ENCODE measurements at regions not wholly inside any gene's neighbourhood (a gene's known extent, or its start where the extent isn't known, plus 50 kb on each side); places are given as distances from the start of the nearest gene placed in this dataset.
A peak's percentile ranks its signal among the peaks of the same experiment; 100 is the strongest.

GRCh38 chr3:72115307-72115706 lies 330.4 kb upstream of the PROK2 start:
- H2BK15ac ChIP-seq (ENCODE audit: low read depth, low read length): no peak overlapping the region
- dilution Hi-C loops (cut with HindIII; ENCODE audit: low sequenced_read_pairs, unreplicated experiment) (no loop called here), in situ Hi-C loops (cut with MboI; ENCODE audit: low sequenced_read_pairs) (no loop called here), intact Hi-C loops (cut with micrococcal nuclease) (no loop called here)
- H2AK5ac ChIP-seq (ENCODE audit: low read depth, low read length): no peak overlapping the region
- no peak overlapping the region for H2BK5ac ChIP-seq (ENCODE audit: low read depth, low read length, poor library complexity, severe bottlenecking)
- no peak overlapping the region for H4K91ac ChIP-seq (ENCODE audit: insufficient read depth, low read depth, low read length)
- H4K5ac ChIP-seq (ENCODE audit: low read depth, low read length): no peak overlapping the region
- H2AK9ac ChIP-seq (replicated peaks; ENCODE audit: low read depth, low read length, poor library complexity): no peak overlapping the region
- no peak overlapping the region for H2AFZ ChIP-seq (replicated peaks; ENCODE audit: low read length, poor library complexity)
- POLR2A ChIA-PET (ENCODE audit: unreplicated experiment): no interaction called here
- CTCF ChIA-PET: interaction anchor here (1.1 kb wide), 1 partner anchor 11 kb away, joined by 3 read pairs; no protein-coding TSS in a partner anchor
- H3K27ac ChIP-seq (ENCODE audit: insufficient read depth, low read length): no peak overlapping the region
- H2BK120ac ChIP-seq (ENCODE audit: low read depth, low read length): no peak overlapping the region
- no TSS peak for BruUV-seq (replicated peaks)
- H3K9me1 ChIP-seq (ENCODE audit: insufficient read depth, low read length): no peaks in the 10 kb centered on the region
- no peak overlapping the region for H3K14ac ChIP-seq (replicated peaks; ENCODE audit: low read depth, low read length)
- H3K4me3 ChIP-seq (ENCODE audit: insufficient read depth, low read depth, low read length): no peak overlapping the region
- H3K18ac ChIP-seq (ENCODE audit: low read depth, low read length): no peak overlapping the region
- H3K4ac ChIP-seq (ENCODE audit: low read depth, low read length): no peak overlapping the region
- H3K79me1 ChIP-seq (ENCODE audit: low read depth in 1 of 2, low read length in 2 of 2): no peaks in the 10 kb centered on the region
- no peak overlapping the region for H3K9ac ChIP-seq (ENCODE audit: low read depth, low read length)
- WGBS, 2 experiments (ENCODE audit: extremely low coverage in 2 of 2, insufficient read length in 1 of 2): 24% methylated on average over 2 of the region's 6 CpGs; no CpG with 5 or more reads in 1 of the 2 experiments
- H3K4me1 ChIP-seq (ENCODE audit: control insufficient read depth, insufficient read depth, low read length): no peaks in the 10 kb centered on the region
- no peaks in the 10 kb centered on the region for H3K9me3 ChIP-seq (ENCODE audit: control insufficient read depth, insufficient read depth, low read length)
- peaks cover 12% of the 10 kb centered on the region for H3K27me3 ChIP-seq (ENCODE audit: control insufficient read depth, insufficient read depth, low read length)
- no peak overlapping the region for H3K23ac ChIP-seq (ENCODE audit: low read depth, low read length)
- H2BK20ac ChIP-seq (ENCODE audit: low read depth, low read length): no peak overlapping the region
- ATAC-seq (ENCODE audit: low read depth): no peak
- DNase-seq: no peak
- H3K36me3 ChIP-seq (ENCODE audit: control insufficient read depth, insufficient read depth, low read length): no peaks in the 10 kb centered on the region
- H4K8ac ChIP-seq (ENCODE audit: low read depth in 2 of 2, low read length in 2 of 2): no peak overlapping the region
- 0 out of 2 replicates have a peak overlapping the region, but pooled peaks have one; percentile 28 for H3K56ac ChIP-seq (ENCODE audit: extremely low read depth, insufficient read depth, low read length)
- no peak overlapping the region for H3K4me2 ChIP-seq (ENCODE audit: low read depth, low read length)
- no peaks in the 10 kb centered on the region for H4K20me1 ChIP-seq (ENCODE audit: insufficient read depth, low read length)
- TF ChIP-seq USF2 (IDR thresholded peaks at IDR 0.05; ENCODE audit: low read depth, low read length) (no peak), ELK1 (IDR thresholded peaks at IDR 0.05; ENCODE audit: borderline replicate concordance, low read depth, low read length) (no peak)

All from IMR-90 (cell line).